NCI-H446 treated with DMSO at 0.1 percent for 48 hours (cell line): ENCODE measurements at regions not wholly inside any gene's neighbourhood (a gene's known extent, or its start where the extent isn't known, plus 50 kb on each side); places are given as distances from the start of the nearest gene placed in this dataset.

Source experiments
- DNase-seq: peaks from one replicate; lab custom pipeline; 2025; lab: John Stamatoyannopoulos, UW

GRCh38 chr1:116232989-116233514, 121.9 kb downstream of the MAB21L3 start:
- DNase-seq, result no peak

GRCh38 chr1:116234429-116234828, 123.2 kb downstream of the MAB21L3 start:
- no peak for DNase-seq

GRCh38 chr1:116239916-116240315, 128.7 kb downstream of the MAB21L3 start:
- DNase-seq, result no peak

GRCh38 chr1:116242741-116243140, 130.3 kb upstream of the ATP1A1 start:
- DNase-seq, result no peak

GRCh38 chr1:116243333-116244054, 129.6 kb upstream of the ATP1A1 start:
- DNase-seq, result no peak

- DNase-seq, result no peak
Observed at GRCh38 chr1:116246174-116246573, 126.9 kb upstream of the ATP1A1 start.

- DNase-seq, result no peak
Observed at GRCh38 chr1:116252271-116252670, 120.8 kb upstream of the ATP1A1 start.

- DNase-seq, result no peak
Observed at GRCh38 chr1:116252785-116253184, 120.3 kb upstream of the ATP1A1 start.

GRCh38 chr1:116253566-116254382, 119.3 kb upstream of the ATP1A1 start:
- no peak for DNase-seq

- no peak for DNase-seq
Observed at GRCh38 chr1:116254776-116255175, 118.3 kb upstream of the ATP1A1 start.

- DNase-seq, result no peak
Observed at GRCh38 chr1:116255486-116256285, 117.4 kb upstream of the ATP1A1 start.

- DNase-seq, result no peak
Observed at GRCh38 chr1:116256286-116256649, 116.8 kb upstream of the ATP1A1 start.

GRCh38 chr1:116256875-116257274, 116.2 kb upstream of the ATP1A1 start:
- no peak for DNase-seq

- DNase-seq, result no peak
Observed at GRCh38 chr1:116257341-116257767, 115.7 kb upstream of the ATP1A1 start.

- no peak for DNase-seq
Observed at GRCh38 chr1:116257836-116258235, 115.2 kb upstream of the ATP1A1 start.

GRCh38 chr1:116258668-116259419, 114.2 kb upstream of the ATP1A1 start:
- no peak for DNase-seq

- DNase-seq, result no peak
Observed at GRCh38 chr1:116259663-116260062, 113.4 kb upstream of the ATP1A1 start.

GRCh38 chr1:116260115-116260514, 112.9 kb upstream of the ATP1A1 start:
- DNase-seq, result no peak

- DNase-seq, result no peak
Observed at GRCh38 chr1:116260621-116261020, 112.4 kb upstream of the ATP1A1 start.

- no peak for DNase-seq
Observed at GRCh38 chr1:116261227-116261626, 111.8 kb upstream of the ATP1A1 start.

- DNase-seq, result no peak
Observed at GRCh38 chr1:116262207-116262994, 110.6 kb upstream of the ATP1A1 start.
